K562 (cell line): ENCODE measurements at regions not wholly inside any gene's neighbourhood (a gene's known extent, or its start where the extent isn't known, plus 50 kb on each side); places are given as distances from the start of the nearest gene placed in this dataset.

ENCODE experiments used
- BDP1 ChIP-seq: IDR thresholded peaks from 3 replicates; pipeline ENCODE4 v1.6.1; 2011; ENCODE audit not compliant: insufficient read length, insufficient read depth
- CC2D1A ChIP-seq: fragments of 450-650 bp; IDR thresholded peaks from 2 replicates; pipeline ENCODE4 v1.6.1; 2017; ENCODE audit warnings: mild to moderate bottlenecking
- ERF ChIP-seq: fragments of 450-650 bp; formaldehyde crosslinking; IDR thresholded peaks from 2 replicates; pipeline ENCODE4 v1.4.0; 2020; ENCODE audit warnings: mild to moderate bottlenecking, mixed read lengths
- GATA2 ChIP-seq: sonication (generic); formaldehyde crosslinking; IDR thresholded peaks from 2 replicates; pipeline ENCODE4 v1.4.0; 2020; ENCODE audit warnings: mild to moderate bottlenecking, missing genetic modification reagents
- HNRNPH1 ChIP-seq: fragments of 200-400 bp; formaldehyde crosslinking; optimal IDR thresholded peaks from 2 replicates; pipeline ENCODE3; 2017; ENCODE audit warnings: low read depth, mild to moderate bottlenecking, low read length, moderate library complexity
- HOMEZ ChIP-seq: fragments of 250-450 bp; sonication (Bioruptor Pico); IDR thresholded peaks from 2 replicates; pipeline ENCODE4 v1.4.0; 2020; ENCODE audit warnings: mild to moderate bottlenecking, moderate library complexity
- MTA3 ChIP-seq: fragments of 450-650 bp; formaldehyde crosslinking; IDR thresholded peaks from 2 replicates; pipeline ENCODE4 v1.6.1; 2017; ENCODE audit warnings: mild to moderate bottlenecking, borderline replicate concordance
- NCOA6 ChIP-seq: fragments of 450-650 bp; IDR thresholded peaks from 2 replicates; pipeline ENCODE4 v1.6.1; 2017; ENCODE audit warnings: mild to moderate bottlenecking
- NR2F6 ChIP-seq: fragments of 450-650 bp; formaldehyde crosslinking; IDR thresholded peaks from 2 replicates; pipeline ENCODE4 v1.4.0; 2020; ENCODE audit warnings: mild to moderate bottlenecking
- POLR2A ChIP-seq: fragments of 450-650 bp; conservative IDR thresholded peaks from 2 replicates; pipeline ENCODE4 v1.6.1; 2016
- POLR2AphosphoS5 ChIP-seq: IDR thresholded peaks from 2 replicates; pipeline ENCODE4 v1.6.1; 2011; ENCODE audit warnings: mild to moderate bottlenecking, low read depth, low read length, moderate library complexity; ENCODE audit not compliant: control insufficient read depth, insufficient read depth
- PTRF ChIP-seq: fragments of 450-650 bp; IDR thresholded peaks from 2 replicates; pipeline ENCODE4 v1.6.1; 2016; ENCODE audit warnings: mild to moderate bottlenecking, missing genetic modification characterization, missing compliant biosample characterization
- RBM17 ChIP-seq: fragments of 200-400 bp; formaldehyde crosslinking; IDR thresholded peaks from 2 replicates; pipeline ENCODE4 v1.6.1; 2017; ENCODE audit warnings: low read depth, mild to moderate bottlenecking, low read length, borderline replicate concordance
- SNAPC5 ChIP-seq: fragments of 250-450 bp; sonication (Bioruptor Pico); IDR thresholded peaks from 2 replicates; pipeline ENCODE4 v1.8.0; 2021; ENCODE audit warnings: moderate library complexity, mild to moderate bottlenecking, inconsistent platforms
- SRSF3 ChIP-seq: fragments of 200-400 bp; formaldehyde crosslinking; IDR thresholded peaks from 2 replicates; pipeline ENCODE4 v1.6.1; 2016; ENCODE audit warnings: mild to moderate bottlenecking, low read length, moderate library complexity; ENCODE audit not compliant: insufficient read depth
- TCF3 ChIP-seq: sonication (generic); formaldehyde crosslinking; IDR thresholded peaks from 2 replicates; pipeline ENCODE4 v1.4.0; 2020; ENCODE audit warnings: mild to moderate bottlenecking, missing genetic modification reagents
- THRA ChIP-seq: fragments of 450-650 bp; IDR thresholded peaks from 2 replicates; pipeline ENCODE4 v1.6.1; 2017; ENCODE audit warnings: mild to moderate bottlenecking, moderate library complexity
- TRIM24 ChIP-seq, 2 experiments: fragments of 450-650 bp; IDR thresholded peaks; 2 replicates each; pipeline ENCODE4 v1.6.1; 2016
- ZFP36 ChIP-seq: fragments of 150-350 bp; IDR thresholded peaks from 2 replicates; pipeline ENCODE4 v1.6.1; 2018; ENCODE audit warnings: low read length, low read depth; ENCODE audit not compliant: partially characterized antibody
- ZNF280B ChIP-seq: fragments of 250-450 bp; sonication (Bioruptor Pico); IDR thresholded peaks from 2 replicates; pipeline ENCODE4 v1.5.1; 2021; ENCODE audit warnings: mild to moderate bottlenecking
- ZNF639 ChIP-seq, 2 experiments: fragments of 200-800 bp in 1 of 2; sonication (Bioruptor generic) in 1 of 2; sonication (generic) in 1 of 2; formaldehyde crosslinking in 1 of 2; IDR thresholded peaks in 1 of 2; conservative IDR thresholded peaks in 1 of 2; 2 replicates each; pipeline versions ENCODE4 v1.5.0 to v1.6.1; 2016 to 2020; ENCODE audit warnings: missing compliant biosample characterization in 1 of 2, missing genetic modification characterization in 1 of 2, missing genetic modification reagents in 1 of 2

- TF ChIP-seq ZNF639 (CRISPR knock-in tag; conservative IDR thresholded peaks at IDR 0.05 in 1 of 2, IDR thresholded peaks at IDR 0.05 in 1 of 2) (peak in 1 of 2 experiments; percentile 33; a peak in 1 of 4 replicates), PTRF (tag) (no peak), RBM17 (no peak), NCOA6 (no peak), POLR2A (no peak), MTA3 (no peak), THRA (no peak), NR2F6 (CRISPR knock-in tag) (no peak), ERF (CRISPR knock-in tag) (no peak), BDP1 (no peak), ZNF280B (CRISPR knock-in tag) (no peak), GATA2 (CRISPR knock-in tag) (peak; percentile 38; the same call in 1 of the 2 replicates), CC2D1A (no peak), HNRNPH1 (no peak), TCF3 (peak; percentile 71), ZFP36 (no peak), HOMEZ (CRISPR knock-in tag) (no peak), SRSF3 (no peak), TRIM24 (IDR thresholded peaks at IDR 0.05) (peak in 1 of 2 experiments; percentile 49; a peak in 1 of 4 replicates), SNAPC5 (no peak), POLR2AphosphoS5 (no peak)
These were observed 66.9 kb upstream of the RHOBTB1 start (continued) for GRCh38 chr10:61010863-61011262.
